Breast epithelium (tissue), 3 donors: ENCODE measurements at regions not wholly inside any gene's neighbourhood (a gene's known extent, or its start where the extent isn't known, plus 50 kb on each side); places are given as distances from the start of the nearest gene placed in this dataset.

Experiments
- POLR2A ChIP-seq: fragments of 450-650 bp; IDR thresholded peaks from one replicate; pipeline ENCODE4 v1.6.1; 2016; ENCODE audit warnings: antibody characterized with exemption, mild to moderate bottlenecking, moderate library complexity
- TF ChIP-seq, protein P1 (sequence below), 3 donors: fragments of 450-650 bp; IDR thresholded peaks; one replicate each; pipeline ENCODE4 v1.5.1; 2016 to 2017; ENCODE audit warnings: antibody characterized with exemption in 3 of 3, mild to moderate bottlenecking in 3 of 3, moderate library complexity in 3 of 3

GRCh38 chr11:26187639-26188038 lies 144.3 kb upstream of the ANO3 start:
- TF ChIP-seq, protein P1, sequence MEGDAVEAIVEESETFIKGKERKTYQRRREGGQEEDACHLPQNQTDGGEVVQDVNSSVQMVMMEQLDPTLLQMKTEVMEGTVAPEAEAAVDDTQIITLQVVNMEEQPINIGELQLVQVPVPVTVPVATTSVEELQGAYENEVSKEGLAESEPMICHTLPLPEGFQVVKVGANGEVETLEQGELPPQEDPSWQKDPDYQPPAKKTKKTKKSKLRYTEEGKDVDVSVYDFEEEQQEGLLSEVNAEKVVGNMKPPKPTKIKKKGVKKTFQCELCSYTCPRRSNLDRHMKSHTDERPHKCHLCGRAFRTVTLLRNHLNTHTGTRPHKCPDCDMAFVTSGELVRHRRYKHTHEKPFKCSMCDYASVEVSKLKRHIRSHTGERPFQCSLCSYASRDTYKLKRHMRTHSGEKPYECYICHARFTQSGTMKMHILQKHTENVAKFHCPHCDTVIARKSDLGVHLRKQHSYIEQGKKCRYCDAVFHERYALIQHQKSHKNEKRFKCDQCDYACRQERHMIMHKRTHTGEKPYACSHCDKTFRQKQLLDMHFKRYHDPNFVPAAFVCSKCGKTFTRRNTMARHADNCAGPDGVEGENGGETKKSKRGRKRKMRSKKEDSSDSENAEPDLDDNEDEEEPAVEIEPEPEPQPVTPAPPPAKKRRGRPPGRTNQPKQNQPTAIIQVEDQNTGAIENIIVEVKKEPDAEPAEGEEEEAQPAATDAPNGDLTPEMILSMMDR (IDR thresholded peaks at IDR 0.05) = no peak
- no peak for TF ChIP-seq POLR2A
